ENCODE measurements at regions not wholly inside any gene's neighbourhood (a gene's known extent, or its start where the extent isn't known, plus 50 kb on each side); places are given as distances from the start of the nearest gene placed in this dataset.

DNA sequence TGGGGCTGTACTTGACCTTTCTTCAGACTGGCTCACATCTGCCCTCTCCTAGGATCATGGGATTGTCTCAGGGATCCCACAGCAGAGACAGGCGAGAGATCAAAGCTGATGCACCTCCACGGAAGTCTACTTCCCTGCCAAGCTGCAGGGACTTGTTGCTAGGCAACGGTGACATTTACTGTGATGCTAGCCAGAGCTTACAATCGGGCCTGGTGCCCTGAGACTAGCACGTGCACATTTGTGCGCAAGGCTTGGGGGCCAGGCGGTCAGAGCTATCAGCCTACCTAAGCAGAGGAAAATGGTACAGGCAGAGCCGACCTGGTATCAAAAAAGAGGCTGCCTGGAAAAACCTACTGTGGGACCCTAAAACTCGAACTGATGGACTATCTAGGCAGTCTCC is 607.3 kb upstream of the TSPY4 start:
- TF ChIP-seq, protein P1, sequence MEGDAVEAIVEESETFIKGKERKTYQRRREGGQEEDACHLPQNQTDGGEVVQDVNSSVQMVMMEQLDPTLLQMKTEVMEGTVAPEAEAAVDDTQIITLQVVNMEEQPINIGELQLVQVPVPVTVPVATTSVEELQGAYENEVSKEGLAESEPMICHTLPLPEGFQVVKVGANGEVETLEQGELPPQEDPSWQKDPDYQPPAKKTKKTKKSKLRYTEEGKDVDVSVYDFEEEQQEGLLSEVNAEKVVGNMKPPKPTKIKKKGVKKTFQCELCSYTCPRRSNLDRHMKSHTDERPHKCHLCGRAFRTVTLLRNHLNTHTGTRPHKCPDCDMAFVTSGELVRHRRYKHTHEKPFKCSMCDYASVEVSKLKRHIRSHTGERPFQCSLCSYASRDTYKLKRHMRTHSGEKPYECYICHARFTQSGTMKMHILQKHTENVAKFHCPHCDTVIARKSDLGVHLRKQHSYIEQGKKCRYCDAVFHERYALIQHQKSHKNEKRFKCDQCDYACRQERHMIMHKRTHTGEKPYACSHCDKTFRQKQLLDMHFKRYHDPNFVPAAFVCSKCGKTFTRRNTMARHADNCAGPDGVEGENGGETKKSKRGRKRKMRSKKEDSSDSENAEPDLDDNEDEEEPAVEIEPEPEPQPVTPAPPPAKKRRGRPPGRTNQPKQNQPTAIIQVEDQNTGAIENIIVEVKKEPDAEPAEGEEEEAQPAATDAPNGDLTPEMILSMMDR (conservative IDR thresholded peaks at IDR 0.05), result no peak
- no peak overlapping the region for H3K27ac ChIP-seq

DNA sequence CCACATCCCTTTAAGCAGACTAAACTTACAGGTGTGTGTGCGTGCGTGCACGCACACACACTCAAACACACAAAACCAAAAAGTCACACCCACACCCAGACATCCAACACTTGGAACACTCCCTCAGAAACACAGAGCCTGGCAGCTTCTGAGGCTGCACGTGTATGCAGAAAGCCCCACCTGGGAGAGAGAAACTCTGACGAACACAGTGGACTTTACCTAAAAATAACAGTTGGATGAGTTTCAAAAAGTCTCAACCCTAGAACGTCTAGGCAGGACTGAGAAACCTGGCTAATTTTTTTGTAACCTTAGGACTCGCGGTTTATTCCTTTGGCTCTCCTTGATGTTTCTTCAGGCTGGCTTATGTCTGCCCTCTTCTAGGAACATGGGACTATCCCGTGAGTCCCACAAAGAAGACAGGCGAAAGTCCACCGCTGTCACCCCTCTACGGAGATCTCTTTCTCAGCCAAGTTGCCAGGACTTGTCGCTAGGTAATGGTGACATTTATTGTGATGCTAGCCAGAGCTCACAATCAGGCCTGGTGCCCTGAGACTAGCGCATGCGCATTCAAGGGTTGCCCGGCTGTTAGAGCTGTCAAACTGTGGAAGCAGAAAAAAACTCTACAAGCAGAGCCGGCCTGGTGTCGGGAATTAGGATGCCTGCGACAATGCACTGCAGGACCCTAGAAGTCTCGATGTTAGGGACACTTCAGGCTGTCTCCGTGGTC is 595.8 kb upstream of the TSPY4 start:
- H3K27ac ChIP-seq, result no peak overlapping the region
- TF ChIP-seq, protein P1 (conservative IDR thresholded peaks at IDR 0.05), result no peak

DNA sequence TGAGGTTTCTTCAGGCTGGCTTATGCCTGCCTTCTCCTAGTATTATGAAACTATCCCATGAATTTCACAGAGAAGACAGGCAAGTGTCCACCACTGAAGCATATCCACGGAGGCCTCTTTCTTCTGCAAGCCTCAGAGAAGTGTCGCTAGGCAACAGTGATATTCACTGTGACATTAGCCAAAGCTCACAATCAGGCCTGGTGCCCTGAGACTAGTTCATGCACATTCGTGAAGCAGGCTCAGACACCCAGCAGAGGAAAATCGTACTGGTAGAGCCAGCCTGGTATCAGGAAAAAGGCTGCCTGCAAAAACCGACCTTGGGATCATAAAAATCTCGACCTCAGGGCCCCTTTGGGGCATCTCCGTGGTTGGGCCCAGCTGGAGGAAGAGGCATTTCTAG is 573.1 kb upstream of the TSPY4 start:
- TF ChIP-seq, protein P1 (conservative IDR thresholded peaks at IDR 0.05), result no peak

DNA sequence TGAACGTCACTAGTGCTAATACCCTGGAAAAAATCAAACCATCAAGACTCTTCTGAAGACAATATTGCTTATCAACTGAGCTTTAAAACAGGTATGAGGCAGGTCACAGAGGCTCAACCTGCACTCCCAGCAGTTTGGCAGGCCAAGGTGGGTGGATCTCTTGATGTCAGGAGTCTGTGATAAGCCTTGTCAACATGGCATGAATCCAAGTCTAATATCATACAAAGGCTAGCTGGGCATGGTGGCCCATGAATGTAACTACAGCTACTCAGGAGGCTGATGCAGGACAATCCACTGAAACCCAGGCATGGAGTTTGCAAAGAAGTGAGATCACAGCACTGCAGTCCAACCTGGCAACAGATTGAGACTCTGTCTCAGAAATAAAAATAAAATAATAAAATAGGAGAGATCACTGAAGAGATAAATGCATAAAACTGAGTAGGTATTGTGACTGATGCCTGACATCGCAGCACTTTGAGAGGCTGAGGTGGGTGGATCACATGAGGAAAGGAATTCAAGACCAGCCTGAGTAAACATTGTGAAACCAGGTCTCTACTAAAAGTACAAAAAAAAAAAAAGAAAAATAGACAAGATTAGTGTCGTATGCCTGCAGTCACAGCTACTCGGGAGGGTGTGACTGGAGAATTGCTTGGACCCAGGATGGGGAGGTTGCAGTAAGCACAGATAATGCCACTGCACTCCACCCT is 555.9 kb upstream of the TSPY4 start:
- H3K27ac ChIP-seq, result peak overlapping the region; percentile 83
- TF ChIP-seq, protein P1 (conservative IDR thresholded peaks at IDR 0.05), result no peak; the same call in 1 of the 2 replicates

More for the DNA sequence above, 573.1 kb upstream of the TSPY4 start:
- no peak overlapping the region for H3K27ac ChIP-seq

DNA sequence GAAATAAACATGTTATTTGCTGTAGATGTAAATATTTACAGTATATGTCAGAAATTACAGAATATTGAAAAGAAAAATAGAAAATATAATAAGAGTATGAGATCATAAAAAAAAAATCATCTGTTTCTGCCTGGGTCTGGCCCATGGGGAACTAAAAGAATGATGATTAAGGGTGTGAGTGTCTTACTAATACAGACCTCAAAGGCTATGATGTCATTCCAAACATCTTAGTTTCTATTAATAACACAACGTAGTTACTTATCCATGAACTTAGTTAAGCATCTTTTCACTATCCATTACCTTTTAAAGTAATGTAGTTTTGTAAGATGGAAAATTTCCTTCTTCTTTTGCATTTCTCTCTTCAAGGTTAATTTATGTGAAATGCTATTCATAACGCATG is 542.7 kb upstream of the TSPY4 start:
- TF ChIP-seq, protein P1 (conservative IDR thresholded peaks at IDR 0.05), result no peak
- no peak overlapping the region for H3K27ac ChIP-seq

DNA sequence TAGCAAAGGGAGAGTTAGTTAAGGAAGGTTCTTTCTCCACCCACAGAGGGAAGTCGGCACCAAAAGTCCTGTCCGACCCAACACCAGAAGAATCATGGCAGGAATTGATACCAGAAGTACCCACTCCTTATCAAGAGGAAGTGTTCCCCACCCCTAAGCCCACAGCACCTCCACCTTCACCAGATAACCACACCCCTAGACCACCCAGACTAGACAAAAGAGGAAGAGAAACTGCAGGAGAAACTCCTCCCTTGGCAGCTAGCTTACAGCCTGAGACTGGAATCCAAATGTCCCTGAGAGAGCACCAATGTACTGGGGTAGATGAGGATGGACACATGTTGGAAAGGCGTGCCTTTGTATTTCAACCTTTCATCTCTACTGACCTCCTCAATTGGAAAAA is 532.9 kb upstream of the TSPY4 start:
- TF ChIP-seq, protein P1 (conservative IDR thresholded peaks at IDR 0.05), result no peak
- no peak overlapping the region for H3K27ac ChIP-seq

DNA sequence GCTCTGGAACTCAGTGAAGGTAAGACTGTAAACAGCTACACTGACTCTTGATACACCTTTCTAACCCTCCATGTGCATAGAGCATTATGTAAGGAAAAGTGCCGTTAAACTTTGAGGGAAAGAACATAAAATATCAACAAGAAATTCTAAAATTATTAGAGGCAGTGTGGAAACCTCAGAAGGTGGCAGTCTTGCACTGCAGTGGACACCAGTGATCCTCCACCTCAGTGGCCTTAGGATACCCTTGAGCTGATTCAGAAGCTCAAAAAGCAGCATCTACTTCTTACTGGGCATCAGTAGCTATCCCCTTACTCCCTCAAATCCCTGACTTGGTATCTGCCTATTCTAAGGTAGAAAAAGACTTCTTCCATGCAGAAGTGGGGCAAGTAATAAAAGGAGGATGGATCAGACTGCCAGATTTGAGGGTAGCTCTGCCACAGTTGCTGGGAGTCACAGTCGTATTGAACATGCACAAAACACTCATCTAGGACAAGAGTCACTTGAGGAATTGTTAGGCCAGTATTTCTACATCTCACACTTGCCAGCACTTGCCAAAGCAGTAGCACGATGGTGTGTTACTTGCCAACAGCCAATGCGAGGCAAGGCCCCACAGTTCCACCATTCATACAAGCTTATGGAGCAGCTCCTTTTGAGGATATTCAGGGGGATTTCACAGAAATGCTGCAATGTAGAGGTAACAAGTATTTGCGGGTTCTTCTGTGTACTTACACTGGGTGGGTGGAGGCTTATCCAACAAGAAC is 529.4 kb upstream of the TSPY4 start:
- TF ChIP-seq, protein P1 (conservative IDR thresholded peaks at IDR 0.05), result peak; percentile 73
- H3K27ac ChIP-seq, result no peak overlapping the region

Measured in VCaP (cell line).